Right lung (tissue), 2 donors: ENCODE measurements at regions not wholly inside any gene's neighbourhood (a gene's known extent, or its start where the extent isn't known, plus 50 kb on each side); places are given as distances from the start of the nearest gene placed in this dataset.

ENCODE experiments used
- DNase-seq, 2 donors: peaks; one replicate each; pipeline ENCODE4 v3.0.0-alpha.2; 2013

- DNase-seq, result no peak
Measured at GRCh38 chr2:37471994-37472393, 127.6 kb downstream of the QPCT start.

GRCh38 chr2:37472959-37473358, 128.5 kb downstream of the QPCT start:
- peak in 1 of 2 donors; percentile 60 for DNase-seq

GRCh38 chr2:37476411-37476810, 132.0 kb downstream of the QPCT start:
- no peak for DNase-seq

- DNase-seq, result no peak
Measured at GRCh38 chr2:37477921-37478320, 133.5 kb downstream of the QPCT start.

GRCh38 chr2:37481244-37481643, 136.8 kb downstream of the QPCT start:
- DNase-seq, result no peak

GRCh38 chr2:37489041-37489456, 144.6 kb downstream of the QPCT start:
- peak; percentile 55 to 58 for DNase-seq

GRCh38 chr2:37489536-37489935, 145.1 kb downstream of the QPCT start:
- no peak for DNase-seq

GRCh38 chr2:37493425-37493824, 149.0 kb downstream of the QPCT start:
- DNase-seq, result no peak

- DNase-seq, result no peak
Measured at GRCh38 chr2:37499113-37499512, 154.7 kb downstream of the QPCT start.

GRCh38 chr2:37500031-37500430, 155.6 kb downstream of the QPCT start:
- no peak for DNase-seq

- no peak for DNase-seq
Measured at GRCh38 chr2:37501113-37501512, 156.7 kb downstream of the QPCT start.

- no peak for DNase-seq
Measured at GRCh38 chr2:37506407-37507050, 162.1 kb downstream of the QPCT start.

GRCh38 chr2:37507051-37507410, 162.6 kb downstream of the QPCT start:
- DNase-seq, result no peak

GRCh38 chr2:37507703-37508102, 163.3 kb downstream of the QPCT start:
- DNase-seq, result no peak

- DNase-seq, result no peak
Measured at GRCh38 chr2:37512971-37513370, 158.5 kb downstream of the CDC42EP3 start.

GRCh38 chr2:37523814-37524362, 147.6 kb downstream of the CDC42EP3 start:
- DNase-seq, result peak; percentile 88 to 93

GRCh38 chr2:37526323-37526722, 145.1 kb downstream of the CDC42EP3 start:
- DNase-seq, result no peak

- DNase-seq, result no peak
Measured at GRCh38 chr2:37526856-37527255, 144.6 kb downstream of the CDC42EP3 start.

GRCh38 chr2:37527361-37527760, 144.1 kb downstream of the CDC42EP3 start:
- no peak for DNase-seq

GRCh38 chr2:37529830-37530415, 141.5 kb downstream of the CDC42EP3 start:
- DNase-seq, result no peak

GRCh38 chr2:37532503-37532902, 138.9 kb downstream of the CDC42EP3 start:
- no peak for DNase-seq

- no peak for DNase-seq
Measured at GRCh38 chr2:37537316-37537715, 134.1 kb downstream of the CDC42EP3 start.

GRCh38 chr2:37541516-37541915, 129.9 kb downstream of the CDC42EP3 start:
- no peak for DNase-seq
